Right ventricle myocardium inferior (tissue), 1 donor: ENCODE measurements at regions not wholly inside any gene's neighbourhood (a gene's known extent, or its start where the extent isn't known, plus 50 kb on each side); places are given as distances from the start of the nearest gene placed in this dataset.
"Not testable (repeated sequence)": the region's sequence is repeated elsewhere in the genome, so short reads cannot be mapped to it uniquely, and the experiment has no call there.

Experiments
- ATAC-seq: fragments of 200-7000 bp; cut with Tn5 transposase; one replicate; pipeline ENCODE4 v1.9.1; 2020; ENCODE audit warnings: mild to moderate bottlenecking, moderate library complexity
- DNase-seq: peaks from one replicate; pipeline ENCODE4 v3.0.0; 2021; ENCODE audit errors: missing footprints
- intact Hi-C: fragments of 100-400 bp; cut with DNase I; formaldehyde crosslinking; loops from one replicate; pipeline ENCODE4 v1.11.0; 2022
- donor health status: DM: no; HTN: yes; CAD: no; lungs with severe emphysema.

DNA sequence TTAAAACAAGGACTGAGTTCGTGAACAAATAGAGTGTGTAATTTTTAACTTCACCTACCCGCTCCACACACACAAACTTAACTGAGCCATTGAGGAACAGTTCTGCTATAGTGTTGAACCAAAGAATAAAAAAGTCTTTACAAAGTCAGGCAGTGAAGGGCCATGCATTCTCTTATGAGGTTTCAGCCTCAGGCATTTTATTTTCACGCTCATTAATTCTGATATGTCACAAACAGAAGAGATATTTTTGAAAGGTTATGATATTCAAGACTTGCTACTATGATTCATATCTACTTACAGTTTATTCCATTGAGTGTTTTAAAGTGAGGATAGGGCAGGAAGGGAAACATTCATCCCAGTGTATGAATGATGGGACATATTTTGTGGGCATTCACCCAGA lies 282.2 kb downstream of the SLITRK5 start:
- intact Hi-C loops: no loop called here
- DNase-seq: no peak
- no peak for ATAC-seq

DNA sequence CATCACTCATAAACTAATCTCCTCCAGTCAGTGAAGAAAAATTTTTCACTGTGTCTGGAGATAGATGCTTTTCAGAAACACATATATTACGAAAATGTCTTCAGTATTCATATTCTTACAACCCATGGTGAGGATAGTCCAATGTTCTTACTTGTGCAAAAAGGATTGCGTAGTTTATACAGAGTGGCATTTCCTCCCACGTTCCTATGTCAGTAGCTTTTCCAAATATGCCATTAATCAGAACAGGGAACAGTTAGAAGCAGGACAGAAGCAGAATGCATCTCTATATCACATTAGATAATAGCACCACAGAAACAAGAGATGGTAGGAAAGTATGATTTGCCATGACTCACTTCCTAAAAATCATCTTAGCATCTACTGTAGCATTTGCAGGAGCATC lies 282.9 kb downstream of the SLITRK5 start:
- ATAC-seq (no peak), DNase-seq (no peak)
- intact Hi-C loops: no loop called here

GRCh38 chr13:87961546-87961945 lies 290.4 kb downstream of the SLITRK5 start:
- intact Hi-C loops: no loop called here
- DNase-seq: no peak
- no peak for ATAC-seq

- intact Hi-C loops: no loop called here
- DNase-seq (no peak), ATAC-seq (no peak)
Measured at GRCh38 chr13:87972568-87972967, 301.4 kb downstream of the SLITRK5 start.

GRCh38 chr13:87975035-87975434 lies 303.9 kb downstream of the SLITRK5 start:
- DNase-seq (no peak), ATAC-seq (no peak)
- intact Hi-C loops: no loop called here

DNA sequence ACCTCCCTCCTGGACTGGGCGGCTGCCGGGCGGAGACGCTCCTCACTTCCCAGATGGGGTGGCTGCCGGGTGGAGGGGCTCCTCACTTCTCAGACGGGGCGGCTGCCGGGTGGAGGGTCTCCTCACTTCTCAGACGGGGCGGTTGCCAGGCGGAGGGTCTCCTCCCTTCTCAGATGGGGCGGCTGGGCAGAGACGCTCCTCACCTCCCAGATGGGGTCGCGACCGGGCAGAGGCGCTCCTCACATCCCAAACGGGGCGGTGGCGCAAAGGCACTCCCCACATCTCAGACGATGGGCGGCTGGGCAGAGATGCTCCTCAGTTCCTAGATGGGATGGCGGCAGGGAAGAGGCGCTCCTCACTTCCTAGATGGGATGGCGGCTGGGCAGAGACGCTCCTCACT lies 305.5 kb downstream of the SLITRK5 start:
- ATAC-seq, intact Hi-C loops, DNase-seq: not testable (repeated sequence)

- ATAC-seq (no peak), DNase-seq (no peak)
- intact Hi-C loops: no loop called here
Measured at GRCh38 chr13:87981416-87981815, 310.2 kb downstream of the SLITRK5 start.

DNA sequence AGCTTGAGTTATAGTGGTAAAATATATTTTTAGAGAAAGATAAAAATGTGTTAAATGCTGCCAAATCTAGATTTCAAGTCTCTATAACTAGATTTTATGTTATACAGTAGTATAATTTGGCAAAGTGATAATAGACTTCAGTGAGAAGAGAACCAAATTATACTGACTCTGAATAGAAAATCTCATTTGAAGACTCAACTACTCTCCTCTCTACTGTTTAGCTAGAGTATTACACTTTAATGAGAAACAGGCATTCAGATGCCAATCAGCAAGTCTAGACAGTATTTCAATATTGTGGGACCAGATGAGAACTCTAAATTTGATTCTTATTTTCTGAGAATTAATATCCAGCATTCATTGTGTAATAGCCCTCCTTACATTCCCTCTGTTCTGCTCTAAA lies 311.2 kb downstream of the SLITRK5 start:
- no peak for DNase-seq
- intact Hi-C loops: no loop called here
- ATAC-seq: no peak

GRCh38 chr13:87986639-87987250 lies 315.6 kb downstream of the SLITRK5 start:
- DNase-seq (no peak), ATAC-seq (no peak)
- intact Hi-C loops: no loop called here

- intact Hi-C loops: no loop called here
- no peak for ATAC-seq
- no peak for DNase-seq
Measured at GRCh38 chr13:87998081-87998480, 326.9 kb downstream of the SLITRK5 start.

GRCh38 chr13:87999240-87999700 lies 328.1 kb downstream of the SLITRK5 start:
- ATAC-seq: no peak
- intact Hi-C loops: no loop called here
- DNase-seq: no peak

- intact Hi-C loops: no loop called here
- no peak for DNase-seq
- ATAC-seq: no peak
Measured at GRCh38 chr13:87999788-88000187, 328.6 kb downstream of the SLITRK5 start.

DNA sequence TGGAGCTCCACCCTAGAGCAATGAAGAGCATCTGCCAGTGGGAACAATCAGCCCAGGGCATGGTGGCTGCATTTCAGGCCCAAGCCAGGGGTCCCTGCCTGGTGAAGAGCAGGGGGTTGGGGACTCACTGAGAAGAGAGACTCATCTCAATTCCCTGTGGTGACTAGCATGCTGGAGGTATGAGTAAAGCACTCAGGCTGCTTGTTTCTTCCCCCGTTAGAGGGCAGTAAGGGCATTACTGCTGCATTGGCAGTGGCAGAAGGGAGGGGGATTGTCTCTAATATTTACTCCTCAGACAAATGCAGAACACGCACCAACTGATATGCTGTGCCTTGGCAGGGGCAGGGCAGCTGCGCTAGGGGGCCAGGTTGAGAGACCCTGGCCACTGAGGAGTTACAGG lies 329.1 kb downstream of the SLITRK5 start:
- ATAC-seq: no peak
- intact Hi-C loops: no loop called here
- no peak for DNase-seq

DNA sequence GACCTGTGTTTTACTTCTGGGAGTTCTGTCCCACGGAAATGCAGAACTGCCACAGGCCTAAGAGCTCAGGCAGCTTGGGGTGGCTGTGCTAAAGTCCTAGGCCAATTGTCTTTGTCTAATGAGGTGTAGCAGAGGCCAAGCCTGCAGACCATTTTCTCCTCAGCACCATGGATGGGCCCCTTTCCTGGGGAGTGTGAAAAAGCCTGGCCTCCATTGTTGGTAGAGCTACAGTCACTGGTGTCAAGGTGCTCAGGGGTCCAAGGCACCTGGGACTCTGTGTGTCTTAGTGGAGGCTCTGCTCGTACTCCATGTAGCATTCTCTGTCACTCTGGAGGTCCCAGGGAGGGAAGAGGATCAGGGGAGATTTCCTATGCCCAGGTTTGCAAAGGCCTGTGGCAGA lies 329.6 kb downstream of the SLITRK5 start:
- no peak for DNase-seq
- no peak for ATAC-seq
- intact Hi-C loops: no loop called here

DNA sequence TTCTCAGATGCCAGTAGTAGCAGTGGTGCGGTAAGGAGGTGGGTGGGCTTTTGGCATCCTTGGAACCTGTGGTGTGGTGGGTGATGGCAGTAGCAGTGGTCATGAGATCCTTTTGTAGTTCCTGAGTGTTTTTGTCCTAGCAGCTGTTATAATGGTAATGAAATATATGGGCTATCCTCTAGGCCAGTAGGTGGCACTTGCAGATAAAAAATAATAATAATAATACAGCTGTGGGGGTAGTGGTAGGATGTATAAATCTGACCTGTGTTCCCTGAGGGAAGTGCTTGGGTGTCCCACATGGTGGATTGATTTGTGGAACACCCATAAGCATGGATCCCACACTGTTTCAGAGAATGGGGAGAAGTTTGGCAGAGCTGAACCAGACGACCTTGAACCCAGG lies 334.0 kb downstream of the SLITRK5 start:
- intact Hi-C loops: no loop called here
- ATAC-seq: no peak

GRCh38 chr13:88014527-88014926 lies 343.4 kb downstream of the SLITRK5 start:
- intact Hi-C loops: no loop called here
- no peak for ATAC-seq
- DNase-seq: no peak

More for the DNA sequence above, 334.0 kb downstream of the SLITRK5 start:
- DNase-seq: no peak

- ATAC-seq (no peak), DNase-seq (no peak)
- intact Hi-C loops: no loop called here
Measured at GRCh38 chr13:88022431-88023208, 351.4 kb downstream of the SLITRK5 start.

DNA sequence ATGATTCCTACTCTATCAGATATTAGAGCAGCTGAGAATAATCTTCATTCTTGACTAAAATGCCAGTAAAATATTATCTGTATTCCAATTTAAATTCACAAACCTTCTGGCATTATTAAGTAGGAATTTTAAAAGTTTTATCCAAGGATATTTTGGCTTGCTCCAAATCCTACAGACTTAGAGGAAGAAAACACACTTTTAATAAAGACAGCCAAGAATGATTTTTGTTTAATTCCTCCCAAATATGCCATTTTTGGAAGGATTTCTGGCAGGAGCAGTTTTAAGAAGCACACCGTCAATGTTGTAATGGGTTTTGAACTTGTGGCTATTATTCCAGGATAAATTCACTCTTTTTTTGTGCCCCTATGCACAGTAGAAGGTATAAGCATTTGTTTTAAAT lies 355.1 kb downstream of the SLITRK5 start:
- ATAC-seq (no peak), DNase-seq (no peak)
- intact Hi-C loops: no loop called here

DNA sequence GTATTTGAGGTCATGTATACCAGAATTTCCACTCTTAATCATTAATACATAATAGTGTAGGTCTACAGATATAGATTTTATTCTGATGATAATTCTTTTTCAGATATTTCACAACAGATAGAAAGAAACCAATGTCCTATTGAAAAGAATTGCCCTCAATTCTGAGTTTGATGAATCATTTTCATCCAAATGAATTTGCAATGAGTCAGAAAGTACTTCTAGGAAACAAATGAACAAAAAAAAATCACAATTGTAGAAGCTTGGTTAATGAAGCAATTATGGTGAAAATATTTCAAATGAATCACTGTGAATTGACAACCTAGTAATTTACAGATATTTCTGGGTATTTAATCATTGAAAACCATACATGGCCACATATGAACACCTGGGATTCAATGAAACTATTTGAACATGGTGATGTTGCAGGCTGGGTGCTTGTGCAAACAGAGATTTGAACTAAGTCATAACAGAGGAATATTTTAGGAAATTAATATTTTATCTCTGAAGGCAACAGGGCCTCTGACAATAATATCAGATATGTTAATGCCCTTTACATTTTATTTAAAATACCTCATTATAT lies 360.9 kb downstream of the SLITRK5 start:
- intact Hi-C loops: no loop called here
- DNase-seq: no peak
- no peak for ATAC-seq

- ATAC-seq, DNase-seq, intact Hi-C loops: not testable (repeated sequence)
Measured at GRCh38 chr13:88036205-88036604, 365.0 kb downstream of the SLITRK5 start.
